ENCODE measurements at regions not wholly inside any gene's neighbourhood (a gene's known extent, or its start where the extent isn't known, plus 50 kb on each side); places are given as distances from the start of the nearest gene placed in this dataset.

DNA sequence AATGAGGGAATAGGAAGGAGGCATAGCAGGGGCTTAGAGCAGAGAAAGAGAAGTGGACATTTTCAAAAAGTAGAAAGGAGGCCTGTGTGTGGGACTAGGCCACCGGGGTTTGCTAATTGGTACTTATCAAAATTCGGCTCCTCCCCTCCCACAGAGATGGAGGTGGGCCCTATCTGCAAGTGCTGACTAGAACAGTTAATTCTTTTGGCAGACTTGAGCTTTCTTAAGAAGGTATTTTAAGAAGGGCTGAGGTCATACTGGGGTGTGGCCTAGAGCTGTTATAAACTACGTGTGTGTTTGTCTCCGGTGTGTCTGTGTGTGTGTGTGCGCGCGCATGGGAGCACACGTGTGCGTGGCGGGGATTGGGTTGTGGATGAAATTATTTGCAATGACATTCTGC is 1086.5 kb downstream of the EFNA5 start:
- DNase-seq (ENCODE audit: low read depth) = no peak

DNA sequence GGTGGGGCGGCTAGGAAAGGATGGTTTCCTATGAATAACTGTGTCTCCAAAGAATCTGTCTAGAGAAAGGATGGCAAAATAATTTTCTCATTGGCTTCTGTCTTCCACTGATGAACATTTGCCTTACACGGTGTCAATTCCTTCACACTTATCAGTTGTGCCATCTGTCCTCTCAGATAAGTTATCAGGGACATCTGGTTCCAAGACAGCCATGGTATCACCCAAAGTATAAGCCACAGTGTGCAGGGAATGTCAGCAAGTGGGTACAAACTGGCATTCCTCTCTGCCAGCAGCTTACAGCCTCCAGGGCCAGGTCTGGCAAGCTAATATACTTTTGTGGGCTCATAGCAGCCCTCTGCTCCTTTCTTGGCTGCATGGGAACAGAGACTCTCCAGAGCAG is 1092.0 kb downstream of the EFNA5 start:
- no peak for DNase-seq (ENCODE audit: low read depth)

GRCh38 chr5:106574820-106575219 is 1095.9 kb downstream of the EFNA5 start:
- DNase-seq (ENCODE audit: low read depth) = no peak

DNA sequence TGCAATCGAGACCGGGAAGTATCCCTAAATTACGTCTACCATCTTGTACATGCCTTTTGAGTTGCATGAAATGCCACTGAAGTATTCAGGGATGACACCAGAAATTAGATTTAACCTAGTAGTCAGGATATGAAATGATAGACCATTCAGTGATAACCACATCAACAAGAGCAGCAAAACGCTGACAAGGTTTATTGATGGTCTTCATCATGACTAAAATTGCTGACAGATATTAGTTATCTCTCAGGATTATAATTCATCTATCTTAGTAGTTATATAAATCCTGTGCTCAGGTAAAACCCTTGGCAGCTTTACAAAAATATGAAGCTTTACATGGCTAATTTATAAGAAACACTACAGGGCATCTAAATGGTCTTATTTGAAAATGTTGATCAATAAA is 1104.7 kb downstream of the EFNA5 start:
- no peak for DNase-seq (ENCODE audit: low read depth)

DNA sequence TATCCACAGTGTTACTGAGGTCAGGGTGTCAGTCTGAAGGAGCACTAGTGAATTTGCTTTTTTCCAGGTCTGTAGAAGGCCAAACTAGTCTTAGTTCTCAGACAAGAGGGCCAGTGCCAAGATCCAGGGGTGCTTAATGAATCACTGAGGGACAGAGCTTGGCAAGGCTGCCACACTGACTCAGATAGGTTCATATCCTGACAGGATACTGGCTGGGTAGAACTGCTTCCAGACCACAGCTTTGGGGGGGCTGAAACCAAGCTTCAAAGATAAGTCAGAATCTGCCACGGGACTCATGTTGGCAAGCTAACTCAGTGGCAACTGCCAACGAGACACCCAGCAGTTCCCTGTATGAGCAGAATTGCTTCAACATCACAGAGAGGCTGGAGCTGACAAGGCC is 1125.4 kb downstream of the EFNA5 start:
- DNase-seq (ENCODE audit: low read depth) = no peak

- DNase-seq (ENCODE audit: low read depth) = no peak
These were observed 1127.4 kb downstream of the EFNA5 start for GRCh38 chr5:106543330-106543729.

DNA sequence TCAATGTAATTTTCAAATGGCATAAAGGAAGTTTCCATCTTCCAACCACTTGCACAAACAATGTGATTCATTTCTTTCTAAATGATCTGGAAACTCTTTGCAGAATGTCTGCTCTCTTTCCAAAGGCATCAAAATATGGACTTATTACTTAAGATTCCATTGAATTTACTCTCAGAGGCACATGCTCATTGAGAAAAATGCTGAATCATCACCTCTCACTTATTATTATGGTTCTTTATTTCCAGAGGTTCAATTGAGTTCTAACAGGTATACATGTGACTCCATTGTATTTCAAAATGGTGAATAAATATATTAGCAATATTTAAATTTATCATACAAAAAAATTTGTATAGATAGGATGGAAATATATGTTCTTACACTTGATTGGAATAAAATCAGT is 1140.6 kb downstream of the EFNA5 start:
- no peak for DNase-seq (ENCODE audit: low read depth)

- no peak for DNase-seq (ENCODE audit: low read depth)
These were observed 1145.3 kb downstream of the EFNA5 start for GRCh38 chr5:106525438-106525837.

DNA sequence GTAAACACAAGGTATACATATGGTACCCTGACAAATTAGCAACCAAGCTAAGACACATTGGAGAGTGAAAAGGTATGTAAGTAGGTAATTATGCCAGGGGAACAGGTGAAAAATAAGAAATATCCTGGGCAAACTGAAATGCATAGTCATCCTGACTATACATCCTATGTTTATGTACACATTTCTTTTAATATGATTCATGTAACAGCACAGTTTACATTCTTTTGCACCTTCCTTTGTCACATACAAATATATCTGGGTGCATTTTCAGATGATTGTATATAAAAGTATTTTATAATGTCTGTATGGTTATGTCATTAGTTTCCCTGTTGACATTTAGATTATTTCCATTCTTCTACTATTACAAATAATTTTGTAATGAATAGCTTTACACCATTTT is 1146.9 kb downstream of the EFNA5 start:
- no peak for DNase-seq (ENCODE audit: low read depth)

- peak; percentile 8 for DNase-seq (ENCODE audit: low read depth)
These were observed 1148.4 kb downstream of the EFNA5 start for GRCh38 chr5:106522296-106522695.

DNA sequence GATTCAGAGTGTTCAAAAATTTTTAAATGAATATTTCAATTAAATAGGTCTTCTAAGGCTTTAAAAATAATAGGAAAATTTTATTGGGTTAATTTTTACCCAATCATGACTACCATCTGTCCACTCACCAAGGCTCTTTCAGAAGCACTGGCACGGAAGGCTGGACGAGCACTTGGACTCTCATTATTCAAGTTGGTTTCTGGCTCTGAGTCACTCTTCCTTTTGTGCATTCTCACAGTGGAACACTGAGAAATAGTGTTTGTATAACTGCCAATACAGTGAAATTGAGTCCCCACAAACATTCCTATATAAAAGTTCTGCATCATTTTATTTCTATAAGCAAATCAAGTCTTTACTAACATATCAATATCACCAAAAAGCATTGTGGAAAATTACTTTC is 1149.0 kb downstream of the EFNA5 start:
- no peak for DNase-seq (ENCODE audit: low read depth)

DNA sequence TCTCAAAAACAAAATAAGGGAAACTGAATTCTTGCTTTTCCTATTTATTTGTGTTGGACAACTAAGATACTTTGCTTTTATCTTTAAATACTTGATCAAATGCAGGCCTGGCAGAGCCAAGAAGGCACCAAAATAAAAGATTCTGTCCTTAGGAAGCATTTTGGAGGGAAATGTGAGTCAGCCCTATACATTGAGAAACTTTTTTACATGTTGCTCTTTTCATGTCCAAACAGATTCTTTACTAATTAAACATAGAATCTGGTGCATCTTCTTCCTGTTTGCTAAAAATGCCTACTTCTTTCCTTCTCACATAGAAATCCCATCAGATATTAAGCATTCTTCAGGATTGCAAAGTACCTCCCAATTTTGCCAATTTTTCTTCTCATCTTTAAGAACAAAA is 1160.4 kb downstream of the EFNA5 start:
- no peak for DNase-seq (ENCODE audit: low read depth)

GRCh38 chr5:106508894-106509293 is 1161.8 kb downstream of the EFNA5 start:
- DNase-seq (ENCODE audit: low read depth) = no peak

DNA sequence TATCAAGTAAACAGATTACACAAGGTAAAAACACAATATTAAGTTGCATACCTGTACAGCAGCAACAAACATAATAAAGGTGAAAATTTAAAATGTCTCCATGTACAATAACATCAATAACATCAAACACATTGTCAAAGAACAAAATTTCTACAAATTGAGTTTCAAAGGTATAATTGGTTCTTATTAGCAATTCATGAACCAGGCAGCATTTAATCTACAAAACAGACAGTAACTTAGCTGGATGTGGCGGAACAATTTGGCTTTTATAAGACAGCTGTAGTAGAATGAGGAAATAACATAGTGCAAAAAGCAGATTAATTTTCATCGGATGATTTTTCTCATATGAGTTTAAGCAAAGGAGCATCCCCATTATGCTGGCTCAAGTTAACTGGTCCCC is 1176.8 kb downstream of the EFNA5 start:
- no peak for DNase-seq (ENCODE audit: low read depth)

GRCh38 chr5:106489004-106489403 is 1181.7 kb downstream of the EFNA5 start:
- no peak for DNase-seq (ENCODE audit: low read depth)

DNA sequence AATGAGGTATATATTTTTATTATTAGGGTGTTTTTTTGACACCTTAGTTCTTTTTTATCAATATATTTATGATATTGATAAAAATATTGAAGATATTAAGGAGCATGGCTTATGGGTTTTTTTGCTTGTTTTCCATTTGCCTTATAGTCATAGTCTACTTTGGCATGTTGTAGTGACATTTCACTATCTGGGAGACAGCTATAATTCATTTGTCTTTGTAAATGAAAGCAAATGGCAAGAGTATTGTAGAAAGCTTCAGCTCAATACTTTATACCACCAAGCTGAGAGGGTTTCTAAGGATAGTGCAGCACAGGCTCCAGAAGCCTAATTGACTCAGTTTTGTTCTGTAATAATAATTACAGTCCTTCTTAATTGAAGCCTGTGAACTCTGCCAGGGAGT is 1182.3 kb downstream of the EFNA5 start:
- no peak for DNase-seq (ENCODE audit: low read depth)

DNA sequence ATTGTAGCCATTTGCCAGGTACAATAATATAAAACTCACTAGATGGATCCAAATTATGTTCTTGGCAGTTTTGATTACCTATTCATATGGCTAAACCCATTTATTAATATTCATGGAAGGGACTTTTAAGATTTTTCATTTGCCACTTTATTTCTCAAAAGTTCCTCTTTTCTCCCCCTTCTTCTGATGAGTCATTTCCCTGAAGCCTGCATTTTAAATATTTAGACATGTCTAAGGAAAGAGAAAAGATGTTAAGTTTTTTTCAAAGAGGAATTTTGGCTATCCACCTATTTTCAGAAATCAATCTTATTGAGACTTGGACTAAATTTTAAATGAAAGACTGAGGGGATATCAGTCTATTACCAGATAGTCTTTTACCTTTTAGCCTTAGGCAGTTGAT is 1189.4 kb downstream of the EFNA5 start:
- DNase-seq (ENCODE audit: low read depth) = no peak

DNA sequence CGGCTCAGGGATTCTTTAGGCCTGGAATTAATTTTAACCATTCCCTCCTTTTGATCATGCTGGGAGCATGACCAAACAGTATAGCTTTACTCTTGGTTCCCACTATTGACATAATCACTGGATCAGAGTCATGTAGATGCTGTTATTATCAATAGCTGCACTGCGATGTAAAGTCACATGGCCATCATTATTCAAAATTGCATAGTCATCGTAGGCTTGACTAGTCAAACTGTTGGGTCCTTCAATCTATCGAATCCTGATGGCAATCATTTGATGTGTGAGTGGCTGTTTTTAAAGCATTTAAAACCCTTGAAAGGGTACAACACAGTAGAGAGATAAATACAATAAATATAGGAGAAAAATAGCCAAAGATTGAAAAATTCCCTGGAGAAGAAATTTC is 1194.1 kb downstream of the EFNA5 start:
- no peak for DNase-seq (ENCODE audit: low read depth)

GRCh38 chr5:106474066-106474465 is 1196.7 kb downstream of the EFNA5 start:
- no peak for DNase-seq (ENCODE audit: low read depth)

GRCh38 chr5:106459541-106459940 is 1211.2 kb downstream of the EFNA5 start:
- DNase-seq (ENCODE audit: low read depth) = no peak

- no peak for DNase-seq (ENCODE audit: low read depth)
These were observed 1215.9 kb downstream of the EFNA5 start for GRCh38 chr5:106454651-106455415.

- no peak for DNase-seq (ENCODE audit: low read depth)
These were observed 1216.7 kb downstream of the EFNA5 start for GRCh38 chr5:106454050-106454449.

DNA sequence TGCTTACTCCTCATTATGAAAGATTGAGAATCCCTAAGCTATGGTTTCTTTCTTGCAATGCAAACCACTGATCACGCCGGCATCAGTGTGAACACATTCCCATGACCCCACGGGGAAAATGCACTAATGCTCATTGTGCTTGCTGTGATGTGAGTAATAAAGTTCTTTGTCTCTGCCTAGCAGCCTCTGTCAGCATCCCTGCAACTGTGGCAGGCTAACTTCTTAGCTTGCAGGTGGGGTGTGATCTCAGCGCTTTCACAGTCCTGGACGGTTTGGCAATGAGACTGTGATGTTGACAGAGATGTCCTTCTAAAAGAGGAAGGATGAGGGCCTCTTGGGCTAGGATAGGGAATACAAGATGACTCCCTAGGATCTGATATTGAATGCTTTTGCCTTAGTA is 1218.7 kb downstream of the EFNA5 start:
- DNase-seq (ENCODE audit: low read depth) = no peak

DNA sequence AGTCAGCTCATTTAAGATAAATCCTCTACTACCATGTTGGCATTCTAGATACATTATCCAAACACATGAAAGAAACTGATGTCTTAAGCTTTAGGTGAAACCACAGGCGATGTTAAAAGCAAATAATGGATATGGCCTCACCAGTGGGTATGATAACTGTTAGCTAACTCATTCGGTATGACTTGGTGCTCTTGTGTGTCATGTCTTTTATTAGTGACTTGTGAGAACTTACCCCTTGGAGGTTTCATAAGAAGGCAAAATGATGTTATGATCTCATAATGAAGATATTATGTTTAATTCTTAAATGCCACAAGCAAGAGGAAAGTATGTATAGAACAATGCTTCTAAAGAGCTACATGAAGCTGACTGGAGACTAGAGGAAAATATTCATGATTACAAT is 1227.0 kb downstream of the EFNA5 start:
- DNase-seq (ENCODE audit: low read depth) = no peak
